HUES6 (cell line): ENCODE measurements at regions not wholly inside any gene's neighbourhood (a gene's known extent, or its start where the extent isn't known, plus 50 kb on each side); places are given as distances from the start of the nearest gene placed in this dataset.

Experiments
- H3K27ac ChIP-seq: 2 replicates; pipeline ENCODE4 v1.7.0; 2013; ENCODE audit warnings: low read depth, mild to moderate bottlenecking, low read length, inconsistent platforms
- H3K27me3 ChIP-seq: 2 replicates; pipeline ENCODE4 v1.6.1; 2013; ENCODE audit warnings: low read length; ENCODE audit not compliant: control insufficient read depth, insufficient read depth
- H3K36me3 ChIP-seq: 2 replicates; pipeline ENCODE4 v1.6.1; 2013; ENCODE audit warnings: low read length; ENCODE audit not compliant: control insufficient read depth, insufficient read depth
- H3K4me1 ChIP-seq: 2 replicates; pipeline ENCODE4 v1.6.1; 2013; ENCODE audit warnings: low read length; ENCODE audit not compliant: control insufficient read depth, insufficient read depth
- H3K4me3 ChIP-seq: 2 replicates; pipeline ENCODE4 v1.5.1; 2013; ENCODE audit warnings: low read depth, low read length
- H3K9ac ChIP-seq: one replicate; pipeline ENCODE4 v1.6.1; 2013; ENCODE audit warnings: mild to moderate bottlenecking, low read length
- H3K9me3 ChIP-seq: 2 replicates; pipeline ENCODE4 v1.6.1; 2013; ENCODE audit warnings: low read depth, low read length; ENCODE audit not compliant: control insufficient read depth, insufficient read depth

DNA sequence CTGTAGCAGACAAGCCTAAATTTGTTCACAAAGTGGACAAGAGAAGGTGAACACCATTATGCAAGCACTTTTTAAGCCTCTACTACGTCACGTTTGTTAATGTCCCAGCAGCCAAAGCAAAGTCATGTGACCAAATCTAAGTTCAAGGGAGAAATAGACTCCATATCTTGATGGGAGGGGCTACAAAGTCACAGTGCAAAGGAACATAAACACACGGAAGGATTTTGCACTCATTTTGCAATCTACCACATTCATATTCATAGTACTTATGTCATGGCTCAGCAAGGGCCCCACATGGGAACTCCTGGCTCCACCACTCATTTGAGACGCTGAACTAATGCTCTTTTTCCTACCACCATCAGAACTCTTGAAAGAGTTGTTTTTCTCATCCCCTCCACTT lies 139.0 kb upstream of the JADE1 start:
- Histone ChIP-seq H3K4me3 (no peak overlapping the region), H3K36me3 (no peaks in the 10 kb centered on the region), H3K9me3 (peaks cover 27% of the 10 kb centered on the region), H3K4me1 (peaks cover 5% of the 10 kb centered on the region; the same call in 1 of the 2 replicates), H3K9ac (no peak overlapping the region), H3K27ac (no peak overlapping the region), H3K27me3 (no peaks in the 10 kb centered on the region)

DNA sequence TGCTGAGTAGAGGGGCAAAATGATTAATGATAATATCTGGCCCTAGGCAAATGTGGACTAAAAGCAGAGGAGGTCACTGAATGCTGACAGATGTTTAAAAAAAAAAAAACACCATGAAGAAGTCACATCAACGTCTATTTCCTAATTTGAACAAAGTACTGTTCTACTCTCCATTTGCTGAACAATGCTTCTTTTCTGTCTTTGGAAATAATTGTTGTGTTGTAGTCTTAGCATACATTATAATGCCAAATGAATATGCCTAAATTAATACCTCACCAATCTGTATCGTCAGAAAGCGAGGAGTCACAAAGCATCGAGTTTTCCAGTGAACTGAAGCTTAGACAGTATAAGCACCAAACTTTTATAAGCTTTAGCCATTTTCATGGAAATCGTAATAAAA lies 140.9 kb upstream of the JADE1 start:
- H3K27me3 ChIP-seq: no peaks in the 10 kb centered on the region
- no peak overlapping the region for H3K9ac ChIP-seq
- peaks cover 27% of the 10 kb centered on the region for H3K9me3 ChIP-seq
- no peaks in the 10 kb centered on the region for H3K36me3 ChIP-seq
- H3K27ac ChIP-seq: no peak overlapping the region
- no peaks in the 10 kb centered on the region; the same call in 1 of the 2 replicates for H3K4me1 ChIP-seq
- H3K4me3 ChIP-seq: no peak overlapping the region

DNA sequence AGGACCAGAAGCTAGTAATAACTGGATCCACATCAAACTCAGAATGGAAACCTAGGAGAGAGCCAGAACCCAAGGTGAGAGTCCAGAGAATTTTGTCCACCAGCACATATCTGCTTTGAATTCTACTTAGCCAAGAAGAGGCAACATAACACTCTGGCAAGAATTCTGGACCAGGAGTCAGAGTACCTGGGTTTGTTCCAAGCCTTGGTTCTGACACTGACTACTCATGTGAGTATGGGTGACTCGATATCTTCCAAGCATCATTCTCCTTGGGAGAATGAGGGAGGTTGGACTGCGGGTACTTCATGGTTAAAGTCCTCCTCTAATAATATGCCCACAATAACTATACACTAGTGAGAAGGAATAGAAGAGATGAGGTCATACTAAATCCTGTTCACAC lies 144.0 kb upstream of the JADE1 start:
- peaks cover 22% of the 10 kb centered on the region for H3K9me3 ChIP-seq
- H3K36me3 ChIP-seq: no peaks in the 10 kb centered on the region
- H3K4me1 ChIP-seq: peaks cover 8% of the 10 kb centered on the region; the same call in 1 of the 2 replicates
- H3K4me3 ChIP-seq: no peak overlapping the region
- H3K27ac ChIP-seq: no peak overlapping the region
- H3K27me3 ChIP-seq: no peaks in the 10 kb centered on the region
- no peak overlapping the region for H3K9ac ChIP-seq

DNA sequence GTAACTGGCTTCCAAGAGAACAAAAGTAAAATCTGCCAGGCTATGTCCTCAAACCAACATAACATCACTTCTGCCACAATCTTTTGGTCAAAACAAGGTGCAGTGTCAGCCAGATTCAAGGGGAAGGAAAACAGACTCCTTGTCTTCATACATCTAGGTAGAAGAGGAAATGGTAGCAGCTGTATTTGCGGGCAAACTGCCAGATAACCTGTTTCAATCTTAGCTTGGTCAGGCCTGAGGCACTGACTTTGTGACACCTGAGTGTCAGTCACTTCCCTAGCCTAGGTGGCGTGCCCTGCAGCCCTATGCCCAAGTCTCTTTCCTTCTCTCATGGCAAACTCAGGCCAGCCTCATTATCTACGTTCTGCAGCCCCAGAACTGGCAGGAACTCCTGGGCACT lies 146.2 kb upstream of the JADE1 start:
- no peaks in the 10 kb centered on the region for H3K27me3 ChIP-seq
- no peak overlapping the region for H3K4me3 ChIP-seq
- peaks cover 8% of the 10 kb centered on the region; the same call in 1 of the 2 replicates for H3K4me1 ChIP-seq
- no peak overlapping the region for H3K27ac ChIP-seq
- H3K9me3 ChIP-seq: peaks cover 14% of the 10 kb centered on the region
- H3K9ac ChIP-seq: no peak overlapping the region
- H3K36me3 ChIP-seq: no peaks in the 10 kb centered on the region

DNA sequence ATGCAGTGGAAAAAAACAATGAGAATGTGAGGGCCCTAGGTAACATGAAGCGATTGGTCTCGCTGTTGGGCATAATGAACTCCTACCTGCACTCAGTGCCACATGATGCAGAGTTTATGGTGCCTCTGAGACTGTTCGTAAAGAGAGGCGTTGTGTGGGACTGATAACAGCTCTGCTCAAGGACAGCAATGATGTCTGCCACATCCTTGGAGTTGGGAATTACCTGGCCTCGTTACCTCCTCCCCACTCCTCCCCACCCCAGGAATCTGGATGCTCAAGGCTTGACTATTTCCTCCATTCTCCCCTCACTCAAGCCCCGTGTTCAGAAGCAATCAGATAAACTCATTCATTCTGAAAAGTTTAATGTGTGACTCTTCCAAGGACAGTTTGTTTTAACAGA lies 148.0 kb upstream of the JADE1 start:
- Histone ChIP-seq H3K4me3 (no peak overlapping the region), H3K27ac (no peak overlapping the region), H3K9me3 (peaks cover 6% of the 10 kb centered on the region), H3K9ac (no peak overlapping the region), H3K4me1 (peaks cover 8% of the 10 kb centered on the region; the same call in 1 of the 2 replicates), H3K36me3 (no peaks in the 10 kb centered on the region), H3K27me3 (no peaks in the 10 kb centered on the region)

DNA sequence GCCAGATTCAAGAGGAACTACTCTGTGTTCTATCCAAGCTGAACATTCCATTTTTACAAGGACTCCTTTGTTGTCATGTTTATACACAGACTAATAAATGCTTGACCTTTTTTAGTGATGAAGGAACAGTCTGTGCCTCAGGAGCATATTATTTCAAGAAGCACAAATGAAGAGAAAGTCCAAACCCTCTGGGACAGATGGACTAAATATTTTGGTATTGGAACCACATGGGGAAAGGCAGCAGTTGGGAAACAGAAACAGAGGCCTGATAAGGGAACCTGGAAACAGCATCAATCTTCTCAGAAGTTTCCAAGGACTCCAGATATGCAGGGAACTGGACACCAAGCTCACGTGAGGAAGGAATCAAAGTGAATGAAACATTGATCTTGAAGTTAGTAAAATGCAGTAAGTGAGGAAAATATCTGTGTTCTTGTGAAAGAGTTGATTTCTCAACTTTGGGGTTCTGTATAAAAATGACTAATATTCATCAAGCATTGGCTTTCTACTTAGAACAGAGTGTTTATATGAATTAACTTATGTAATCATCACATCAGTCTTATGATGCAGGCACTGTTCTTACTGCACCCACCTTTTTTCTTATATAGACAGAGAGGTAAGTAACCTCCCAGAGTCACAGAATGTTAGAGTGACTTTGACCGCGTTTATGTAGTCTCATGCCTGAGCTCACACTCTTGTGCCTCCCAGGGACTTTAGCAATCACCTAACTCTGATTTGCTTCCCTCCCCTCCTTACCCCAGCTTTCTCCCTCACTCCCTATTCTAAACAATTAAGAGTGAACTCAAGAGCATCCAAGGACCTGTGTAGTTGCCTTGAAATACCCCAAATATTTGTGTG lies 148.9 kb upstream of the JADE1 start:
- H3K36me3 ChIP-seq: no peaks in the 10 kb centered on the region
- H3K4me1 ChIP-seq: peaks cover 8% of the 10 kb centered on the region; the same call in 1 of the 2 replicates
- H3K9ac ChIP-seq: no peak overlapping the region
- H3K4me3 ChIP-seq: no peak overlapping the region
- no peaks in the 10 kb centered on the region; the same call in 1 of the 2 replicates for H3K9me3 ChIP-seq
- no peaks in the 10 kb centered on the region for H3K27me3 ChIP-seq
- no peak overlapping the region for H3K27ac ChIP-seq

DNA sequence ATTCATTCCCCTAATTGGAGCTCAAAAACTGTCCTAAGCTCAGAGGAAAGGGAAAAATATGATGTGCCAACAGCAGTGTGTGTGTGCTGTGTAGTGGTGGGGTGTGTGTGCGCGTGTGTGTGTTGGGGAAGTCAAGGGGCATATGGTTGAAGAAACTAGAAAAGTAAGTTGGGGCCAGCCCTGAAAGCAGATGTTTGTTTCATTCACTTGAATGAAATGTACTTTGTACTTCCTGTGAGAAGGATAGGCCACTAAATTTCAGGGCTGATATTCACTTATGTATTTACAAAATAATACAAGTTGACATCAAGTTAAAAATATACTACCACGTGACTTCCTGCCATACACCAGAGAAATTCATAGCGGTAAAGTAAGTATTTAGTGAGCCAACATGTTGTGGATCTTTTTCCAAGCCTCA lies 151.3 kb upstream of the JADE1 start:
- Histone ChIP-seq H3K4me3 (no peak overlapping the region), H3K27me3 (no peaks in the 10 kb centered on the region), H3K9me3 (peaks cover 16% of the 10 kb centered on the region), H3K36me3 (no peaks in the 10 kb centered on the region), H3K27ac (no peak overlapping the region), H3K9ac (no peak overlapping the region), H3K4me1 (peaks cover 20% of the 10 kb centered on the region)

DNA sequence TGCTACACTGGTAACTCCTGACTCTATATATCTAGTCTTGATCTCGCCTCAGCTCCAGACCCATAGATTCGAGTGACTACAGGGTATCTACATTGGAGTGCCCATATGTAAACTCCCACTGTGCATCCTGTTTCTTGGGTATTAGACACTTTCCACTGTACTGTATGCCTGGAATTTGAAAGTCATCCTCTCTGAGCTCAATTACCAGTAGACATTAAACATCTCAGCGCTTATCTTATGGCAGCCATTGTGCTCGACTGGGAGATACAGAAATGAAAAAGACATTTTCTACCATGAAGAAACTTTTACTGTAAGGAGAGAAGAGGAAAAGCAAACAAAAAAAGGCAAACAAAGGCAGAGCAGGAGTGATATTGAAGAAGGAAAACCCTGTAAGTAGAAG lies 151.9 kb upstream of the JADE1 start:
- no peak overlapping the region for H3K27ac ChIP-seq
- H3K9me3 ChIP-seq: peaks cover 16% of the 10 kb centered on the region
- no peak overlapping the region for H3K9ac ChIP-seq
- peaks cover 21% of the 10 kb centered on the region for H3K4me1 ChIP-seq
- no peak overlapping the region for H3K4me3 ChIP-seq
- H3K36me3 ChIP-seq: no peaks in the 10 kb centered on the region
- no peaks in the 10 kb centered on the region for H3K27me3 ChIP-seq

DNA sequence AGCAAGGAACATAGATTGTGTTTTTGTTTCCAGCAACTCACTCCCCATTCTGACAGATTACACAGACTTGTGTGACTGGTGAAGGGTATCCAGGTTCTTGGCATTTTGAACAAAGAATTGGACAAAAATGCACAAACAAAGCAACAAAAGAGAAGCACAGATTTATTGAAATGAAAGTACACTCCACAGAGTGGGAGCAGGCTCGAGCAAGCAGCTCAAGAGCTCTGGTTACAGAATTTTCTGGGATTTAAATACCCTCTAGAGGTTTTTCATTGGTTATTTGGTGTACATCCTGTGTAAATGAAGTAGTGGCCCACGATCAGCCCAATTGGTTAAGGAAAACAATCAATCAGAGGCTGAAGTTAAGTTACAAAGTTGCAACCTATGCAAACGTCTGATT lies 155.0 kb upstream of the JADE1 start:
- Histone ChIP-seq H3K9me3 (peaks cover 16% of the 10 kb centered on the region), H3K4me3 (no peak overlapping the region), H3K9ac (no peak overlapping the region), H3K27ac (0 out of 2 replicates have a peak overlapping the region, but pooled peaks have one; percentile 15), H3K36me3 (no peaks in the 10 kb centered on the region), H3K4me1 (peaks cover 20% of the 10 kb centered on the region), H3K27me3 (no peaks in the 10 kb centered on the region)

DNA sequence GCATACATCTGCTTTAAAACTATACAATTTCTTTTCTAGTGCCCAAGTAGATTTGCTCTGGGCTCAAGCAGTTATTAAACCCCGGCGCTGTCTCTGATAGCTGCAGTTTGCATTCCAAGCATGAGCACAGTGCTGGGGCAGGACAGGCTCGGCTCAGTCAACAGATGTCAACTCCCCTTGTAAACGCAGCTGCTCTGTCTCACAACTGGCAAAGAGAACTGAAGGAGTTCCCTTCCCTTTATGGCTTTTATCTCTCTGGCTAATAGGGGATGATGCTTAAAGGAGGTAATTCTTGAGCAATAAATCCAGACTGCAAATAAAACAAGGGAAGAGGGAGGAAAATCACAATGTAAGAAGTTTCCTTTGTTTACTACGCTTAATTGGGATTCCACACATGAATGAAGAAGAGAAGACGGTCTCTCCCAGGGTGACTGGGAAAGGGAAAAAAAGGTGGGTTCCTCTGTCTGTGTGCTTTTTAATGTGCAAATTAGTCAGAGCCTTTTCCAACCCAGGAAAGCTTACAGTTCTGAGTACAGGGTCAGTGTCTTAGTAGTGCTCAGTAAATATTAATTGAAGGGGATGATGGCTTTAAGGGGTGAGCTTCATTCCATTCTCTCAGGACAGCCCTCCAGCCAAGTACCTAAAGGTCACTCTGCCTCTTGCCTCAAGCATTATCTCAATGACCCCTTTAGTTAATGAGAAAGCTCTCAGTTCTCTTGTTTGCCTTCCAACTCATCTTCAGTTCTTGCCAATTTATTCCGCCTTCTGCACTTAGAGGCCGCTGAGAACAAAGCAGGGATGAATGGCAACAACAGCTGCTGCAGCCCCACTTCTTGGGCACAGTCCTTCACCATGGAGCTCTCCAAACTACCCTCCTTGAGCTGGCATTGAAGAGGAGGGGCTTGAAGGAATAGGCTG lies 155.7 kb upstream of the JADE1 start:
- Histone ChIP-seq H3K4me3 (no peak overlapping the region), H3K27ac (0 out of 2 replicates have a peak overlapping the region, but pooled peaks have one; percentile 15), H3K36me3 (no peaks in the 10 kb centered on the region), H3K9ac (no peak overlapping the region), H3K4me1 (peaks cover 26% of the 10 kb centered on the region), H3K27me3 (no peaks in the 10 kb centered on the region), H3K9me3 (peaks cover 16% of the 10 kb centered on the region)
